ENCODE measurements at regions not wholly inside any gene's neighbourhood (a gene's known extent, or its start where the extent isn't known, plus 50 kb on each side); places are given as distances from the start of the nearest gene placed in this dataset.

DNA sequence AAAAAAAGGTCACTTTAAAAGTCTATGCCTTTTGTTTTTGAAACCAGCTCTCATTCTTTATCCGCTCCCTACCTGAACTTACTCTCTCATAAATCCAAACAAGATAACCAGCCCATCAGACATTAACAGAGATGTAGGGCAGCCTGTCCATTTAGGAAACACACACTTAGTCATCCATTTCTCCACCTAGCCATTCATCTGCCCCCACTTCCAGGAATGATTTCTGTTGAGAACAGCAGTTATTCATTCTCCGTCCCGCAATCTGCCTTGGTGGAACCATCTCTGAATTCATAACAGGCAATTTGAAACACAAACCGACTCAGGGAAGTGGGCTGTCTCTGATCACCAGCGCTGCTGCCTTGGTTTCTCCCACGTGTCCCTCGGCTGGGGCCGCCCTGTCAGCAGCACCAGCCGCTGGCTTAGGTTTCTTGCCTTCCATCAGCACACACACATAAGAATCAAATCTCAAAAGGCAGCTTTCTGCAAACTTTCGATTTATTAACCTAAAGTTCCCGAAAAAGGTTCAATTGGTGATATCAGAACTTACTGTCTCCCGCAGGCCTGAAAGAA lies 528.2 kb upstream of the NRP1 start:
- intact Hi-C loops (cut with DNase I) = no loop called here
- no peak overlapping the region for H3K4me3 ChIP-seq
- H3K27ac ChIP-seq = no peak overlapping the region
- no peak for DNase-seq (ENCODE audit: low spot score in 2 of 2)
- no peaks in the 10 kb centered on the region for H3K9me3 ChIP-seq
- H3K36me3 ChIP-seq = no peaks in the 10 kb centered on the region
- peaks cover 0 to 2% of the 10 kb centered on the region in 2 donors for H3K4me1 ChIP-seq
- TF ChIP-seq, protein P1, sequence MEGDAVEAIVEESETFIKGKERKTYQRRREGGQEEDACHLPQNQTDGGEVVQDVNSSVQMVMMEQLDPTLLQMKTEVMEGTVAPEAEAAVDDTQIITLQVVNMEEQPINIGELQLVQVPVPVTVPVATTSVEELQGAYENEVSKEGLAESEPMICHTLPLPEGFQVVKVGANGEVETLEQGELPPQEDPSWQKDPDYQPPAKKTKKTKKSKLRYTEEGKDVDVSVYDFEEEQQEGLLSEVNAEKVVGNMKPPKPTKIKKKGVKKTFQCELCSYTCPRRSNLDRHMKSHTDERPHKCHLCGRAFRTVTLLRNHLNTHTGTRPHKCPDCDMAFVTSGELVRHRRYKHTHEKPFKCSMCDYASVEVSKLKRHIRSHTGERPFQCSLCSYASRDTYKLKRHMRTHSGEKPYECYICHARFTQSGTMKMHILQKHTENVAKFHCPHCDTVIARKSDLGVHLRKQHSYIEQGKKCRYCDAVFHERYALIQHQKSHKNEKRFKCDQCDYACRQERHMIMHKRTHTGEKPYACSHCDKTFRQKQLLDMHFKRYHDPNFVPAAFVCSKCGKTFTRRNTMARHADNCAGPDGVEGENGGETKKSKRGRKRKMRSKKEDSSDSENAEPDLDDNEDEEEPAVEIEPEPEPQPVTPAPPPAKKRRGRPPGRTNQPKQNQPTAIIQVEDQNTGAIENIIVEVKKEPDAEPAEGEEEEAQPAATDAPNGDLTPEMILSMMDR (IDR thresholded peaks at IDR 0.05) = no peak
- H3K27me3 ChIP-seq = no peaks in the 10 kb centered on the region

DNA sequence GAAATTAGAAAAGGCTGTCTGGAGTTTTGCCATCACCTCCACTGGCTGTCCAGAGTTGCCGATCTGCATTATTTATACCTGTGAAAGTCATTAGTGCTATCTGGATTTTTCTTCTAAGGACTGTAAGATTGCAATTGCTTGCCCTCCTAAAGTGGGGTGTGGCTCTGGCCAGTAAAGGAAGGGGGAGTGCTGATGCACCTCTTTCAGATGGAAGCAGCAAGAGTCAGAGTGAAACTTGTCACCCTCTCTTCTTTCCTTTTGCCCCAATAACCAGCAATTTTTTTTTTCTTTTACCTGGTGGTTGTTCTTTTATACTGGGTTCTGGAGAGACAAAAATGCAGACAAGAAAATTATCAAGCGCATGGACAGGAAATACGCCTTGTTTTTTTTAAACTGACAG lies 527.4 kb upstream of the NRP1 start:
- no peak for DNase-seq (ENCODE audit: low spot score in 2 of 2)
- Histone ChIP-seq H3K27me3 (no peaks in the 10 kb centered on the region), H3K36me3 (no peaks in the 10 kb centered on the region), H3K9me3 (no peaks in the 10 kb centered on the region), H3K27ac (no peak overlapping the region), H3K4me1 (no peaks in the 10 kb centered on the region), H3K4me3 (no peak overlapping the region)
- intact Hi-C loops (cut with DNase I) = no loop called here
- TF ChIP-seq, protein P1 (IDR thresholded peaks at IDR 0.05) = no peak

DNA sequence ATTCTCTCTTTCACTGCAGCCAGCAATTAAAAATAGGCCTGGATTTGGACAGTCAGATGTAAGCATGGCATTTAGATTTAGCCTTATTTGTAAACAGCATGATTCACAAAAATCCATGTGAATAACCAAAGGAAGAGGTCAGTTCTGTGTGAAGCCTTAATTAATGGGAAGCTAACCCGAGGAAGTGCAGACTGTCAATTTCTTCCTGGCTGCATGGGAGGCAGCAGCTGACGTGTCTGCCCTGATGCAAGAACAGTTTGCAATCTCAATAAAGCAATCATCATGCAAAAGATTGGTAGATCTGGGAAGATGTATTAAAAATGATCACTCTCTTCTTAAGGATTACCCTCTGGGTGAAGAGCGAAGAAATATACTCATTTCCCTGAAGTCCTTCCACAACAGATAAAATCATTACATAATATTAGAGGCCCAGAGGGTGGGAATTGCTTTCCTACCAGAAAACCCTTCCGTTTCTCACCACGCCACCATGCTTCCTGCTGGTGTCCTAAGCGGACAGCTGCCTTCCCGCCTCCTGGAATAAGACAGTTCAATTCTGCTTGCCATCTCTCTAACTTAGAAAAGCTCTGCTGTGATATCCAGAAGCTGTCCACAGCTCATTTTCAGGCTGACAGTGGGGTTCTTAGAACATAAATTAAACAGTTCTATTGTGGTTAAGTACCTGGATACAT lies 526.7 kb upstream of the NRP1 start:
- Histone ChIP-seq H3K4me1 (no peaks in the 10 kb centered on the region), H3K4me3 (no peak overlapping the region), H3K36me3 (no peaks in the 10 kb centered on the region), H3K9me3 (no peaks in the 10 kb centered on the region), H3K27ac (no peak overlapping the region), H3K27me3 (no peaks in the 10 kb centered on the region)
- no peak for DNase-seq (ENCODE audit: low spot score in 2 of 2)
- intact Hi-C loops (cut with DNase I) = no loop called here
- TF ChIP-seq, protein P1 (IDR thresholded peaks at IDR 0.05) = no peak

DNA sequence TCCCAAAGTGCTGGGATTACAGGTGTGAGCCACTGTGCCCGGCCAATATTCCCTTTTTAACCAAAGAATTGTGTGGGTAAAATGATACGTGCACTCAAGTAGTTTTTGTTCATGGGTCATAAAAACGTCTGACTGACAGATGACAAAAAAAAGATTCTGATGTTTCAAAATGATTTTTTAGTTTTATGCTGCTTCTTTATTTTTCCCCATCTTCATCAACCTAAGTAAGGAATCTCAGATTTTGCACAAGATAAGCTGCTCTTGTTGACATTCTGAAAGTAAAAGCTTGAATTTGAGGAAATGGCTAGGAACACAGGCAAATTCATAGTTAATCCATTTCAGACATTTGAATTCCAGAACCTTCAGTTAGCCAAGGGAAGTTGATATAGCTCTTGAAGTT lies 526.1 kb upstream of the NRP1 start:
- Histone ChIP-seq H3K4me3 (no peak overlapping the region), H3K27me3 (no peaks in the 10 kb centered on the region), H3K9me3 (no peaks in the 10 kb centered on the region), H3K27ac (no peak overlapping the region), H3K4me1 (no peaks in the 10 kb centered on the region), H3K36me3 (no peaks in the 10 kb centered on the region)
- no peak for DNase-seq (ENCODE audit: low spot score in 2 of 2)
- intact Hi-C loops (cut with DNase I) = no loop called here
- TF ChIP-seq, protein P1 (IDR thresholded peaks at IDR 0.05) = no peak

DNA sequence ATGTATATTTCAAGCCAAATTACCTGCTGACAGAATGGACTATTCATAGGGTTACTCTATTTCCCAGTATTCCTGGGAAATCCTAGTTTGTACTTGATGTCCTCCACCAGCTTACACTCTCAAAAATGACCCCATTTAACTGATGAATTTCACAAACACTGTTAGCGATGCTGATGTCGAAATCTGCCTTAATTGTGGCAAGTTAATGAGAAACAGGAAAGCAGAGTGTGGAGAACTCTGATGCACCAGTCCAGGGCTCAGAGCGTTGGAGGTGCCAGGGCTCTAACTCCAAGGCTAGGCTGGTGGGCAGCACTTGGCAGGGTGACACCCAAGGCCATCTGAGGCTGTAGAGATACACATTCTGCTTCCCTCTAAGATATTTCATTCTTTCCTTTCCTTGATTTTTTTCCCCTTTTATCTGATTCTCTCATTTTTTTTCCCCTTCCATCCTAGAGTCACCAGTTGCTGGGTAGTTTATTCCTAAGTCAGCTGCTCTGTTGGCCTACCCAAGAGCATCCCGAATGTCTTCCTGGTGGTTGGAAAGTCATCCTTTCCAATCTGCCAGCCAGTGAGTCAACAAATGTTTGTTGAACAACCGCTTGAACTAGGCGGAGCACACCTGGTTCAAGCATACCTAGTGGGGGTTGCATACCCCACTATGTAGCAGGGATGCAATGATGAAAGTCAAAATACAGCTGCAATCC lies 525.0 kb upstream of the NRP1 start:
- Histone ChIP-seq H3K27me3 (no peaks in the 10 kb centered on the region), H3K9me3 (no peaks in the 10 kb centered on the region), H3K4me3 (no peak overlapping the region), H3K4me1 (no peaks in the 10 kb centered on the region), H3K36me3 (no peaks in the 10 kb centered on the region), H3K27ac (no peak overlapping the region)
- no peak for DNase-seq (ENCODE audit: low spot score in 2 of 2)
- TF ChIP-seq, protein P1 (IDR thresholded peaks at IDR 0.05) = no peak
- intact Hi-C loops (cut with DNase I) = no loop called here

All from ascending aorta (tissue), 2 donors.